ENCODE measurements at regions not wholly inside any gene's neighbourhood (a gene's known extent, or its start where the extent isn't known, plus 50 kb on each side); places are given as distances from the start of the nearest gene placed in this dataset.

GRCh38 chr1:170790175-170790574, 126.2 kb downstream of the PRRX1 start:
- H3K9me2 ChIP-seq (ENCODE audit: insufficient read depth) = no peaks in the 10 kb centered on the region
- H3K4me3 ChIP-seq = no peak overlapping the region
- no peaks in the 10 kb centered on the region for H3K27me3 ChIP-seq (ENCODE audit: insufficient read depth)
- H3K4me3 Mint-ChIP-seq = no peak overlapping the region
- H3K4me1 ChIP-seq (ENCODE audit: insufficient read depth) = no peaks in the 10 kb centered on the region
- H3F3A ChIP-seq (replicated peaks; ENCODE audit: low read depth) = no peaks in the 10 kb centered on the region
- H3K9me3 Mint-ChIP-seq = no peaks in the 10 kb centered on the region
- H3K36me3 ChIP-seq (ENCODE audit: insufficient read depth) = no peaks in the 10 kb centered on the region
- H3K36me3 Mint-ChIP-seq (ENCODE audit: low read depth) = no peaks in the 10 kb centered on the region
- TF ChIP-seq STAT1 (IDR thresholded peaks at IDR 0.05; ENCODE audit: unreplicated experiment) (no peak), EZH2phosphoT487 (IDR thresholded peaks at IDR 0.05; ENCODE audit: unreplicated experiment) (no peak), ZNF114 (CRISPR knock-in tag; IDR thresholded peaks at IDR 0.05) (no peak), ZNF331 (CRISPR knock-in tag; IDR thresholded peaks at IDR 0.05; ENCODE audit: low read depth) (no peak), CREB1 (CRISPR knock-in tag; IDR thresholded peaks at IDR 0.05; ENCODE audit: low read depth) (no peak), ETS1 (IDR thresholded peaks at IDR 0.05) (no peak)
- TF ChIP-seq, protein P1, sequence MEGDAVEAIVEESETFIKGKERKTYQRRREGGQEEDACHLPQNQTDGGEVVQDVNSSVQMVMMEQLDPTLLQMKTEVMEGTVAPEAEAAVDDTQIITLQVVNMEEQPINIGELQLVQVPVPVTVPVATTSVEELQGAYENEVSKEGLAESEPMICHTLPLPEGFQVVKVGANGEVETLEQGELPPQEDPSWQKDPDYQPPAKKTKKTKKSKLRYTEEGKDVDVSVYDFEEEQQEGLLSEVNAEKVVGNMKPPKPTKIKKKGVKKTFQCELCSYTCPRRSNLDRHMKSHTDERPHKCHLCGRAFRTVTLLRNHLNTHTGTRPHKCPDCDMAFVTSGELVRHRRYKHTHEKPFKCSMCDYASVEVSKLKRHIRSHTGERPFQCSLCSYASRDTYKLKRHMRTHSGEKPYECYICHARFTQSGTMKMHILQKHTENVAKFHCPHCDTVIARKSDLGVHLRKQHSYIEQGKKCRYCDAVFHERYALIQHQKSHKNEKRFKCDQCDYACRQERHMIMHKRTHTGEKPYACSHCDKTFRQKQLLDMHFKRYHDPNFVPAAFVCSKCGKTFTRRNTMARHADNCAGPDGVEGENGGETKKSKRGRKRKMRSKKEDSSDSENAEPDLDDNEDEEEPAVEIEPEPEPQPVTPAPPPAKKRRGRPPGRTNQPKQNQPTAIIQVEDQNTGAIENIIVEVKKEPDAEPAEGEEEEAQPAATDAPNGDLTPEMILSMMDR (conservative IDR thresholded peaks at IDR 0.05; ENCODE audit: low read depth in 2 of 2) = peak in 1 of 2 experiments; percentile 52; a peak in 3 of 4 replicates
- DNase-seq (ENCODE audit: low spot score) (peak; percentile 57), ATAC-seq (peak; percentile 75)
- no peaks in the 10 kb centered on the region for H3K79me2 ChIP-seq (replicated peaks; ENCODE audit: insufficient read depth)
- no peaks in the 10 kb centered on the region for H3K27me3 Mint-ChIP-seq (ENCODE audit: insufficient read depth, low read depth, poor library complexity)
- no peaks in the 10 kb centered on the region for H4K20me1 ChIP-seq (replicated peaks; ENCODE audit: insufficient read depth)
- H3K4me2 ChIP-seq = no peak overlapping the region
- 0 out of 3 replicates have a peak, but pooled peaks cover 4% of the 10 kb centered on the region for H3K4me1 Mint-ChIP-seq
- no peak overlapping the region for H3K27ac Mint-ChIP-seq
- H2AFZ ChIP-seq = no peak overlapping the region
- no peak overlapping the region for H3K27ac ChIP-seq (ENCODE audit: low read depth)

DNA sequence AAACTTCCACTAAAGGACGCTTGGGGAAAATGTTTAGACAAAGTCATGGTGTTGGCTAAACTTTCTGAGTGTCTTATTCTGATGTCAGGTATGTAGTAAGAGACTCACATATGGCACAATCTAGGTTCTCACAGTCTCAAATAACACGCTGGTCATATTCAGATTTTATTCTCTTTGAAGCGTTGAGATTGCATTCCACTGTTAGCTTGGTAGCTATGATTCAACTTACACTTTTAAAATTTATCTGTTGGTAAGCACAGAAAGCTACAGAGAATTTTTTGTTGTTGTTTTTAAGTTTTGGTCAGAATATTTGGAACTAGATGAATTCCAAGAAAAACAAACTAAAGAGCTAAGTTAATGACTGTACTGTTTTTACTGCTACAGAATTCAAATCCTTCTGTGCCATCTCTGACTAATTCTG, 126.7 kb downstream of the PRRX1 start:
- no peak overlapping the region for H3K27ac ChIP-seq (ENCODE audit: low read depth)
- H3K27me3 Mint-ChIP-seq (ENCODE audit: insufficient read depth, low read depth, poor library complexity) = no peaks in the 10 kb centered on the region
- H4K20me1 ChIP-seq (replicated peaks; ENCODE audit: insufficient read depth) = no peaks in the 10 kb centered on the region
- no peak for TF ChIP-seq ETS1 (IDR thresholded peaks at IDR 0.05)
- TF ChIP-seq ZNF462 (CRISPR knock-in tag; IDR thresholded peaks at IDR 0.05) = no peak
- no peaks in the 10 kb centered on the region for H3K27me3 ChIP-seq (ENCODE audit: insufficient read depth)
- H3F3A ChIP-seq (replicated peaks; ENCODE audit: low read depth) = no peaks in the 10 kb centered on the region
- H3K36me3 Mint-ChIP-seq (ENCODE audit: low read depth) = no peaks in the 10 kb centered on the region
- no peak overlapping the region for H3K27ac Mint-ChIP-seq
- H2AFZ ChIP-seq = no peak overlapping the region
- no peak overlapping the region for H3K4me3 Mint-ChIP-seq
- no peak overlapping the region for H3K4me3 ChIP-seq
- no peaks in the 10 kb centered on the region for H3K36me3 ChIP-seq (ENCODE audit: insufficient read depth)
- H3K9me3 Mint-ChIP-seq = no peaks in the 10 kb centered on the region
- H3K4me1 Mint-ChIP-seq = 0 out of 3 replicates have a peak, but pooled peaks cover 4% of the 10 kb centered on the region
- no peaks in the 10 kb centered on the region for H3K9me2 ChIP-seq (ENCODE audit: insufficient read depth)
- H3K4me1 ChIP-seq (ENCODE audit: insufficient read depth) = no peaks in the 10 kb centered on the region
- ATAC-seq = no peak
- no peak overlapping the region for H3K4me2 ChIP-seq
- DNase-seq (ENCODE audit: low spot score) = no peak
- H3K79me2 ChIP-seq (replicated peaks; ENCODE audit: insufficient read depth) = no peaks in the 10 kb centered on the region

Measured in GM23338 (cell line).